ENCODE measurements at regions not wholly inside any gene's neighbourhood (a gene's known extent, or its start where the extent isn't known, plus 50 kb on each side); places are given as distances from the start of the nearest gene placed in this dataset.

- DNase-seq = peak; percentile 23 to 47
Measured at GRCh38 chr5:110159202-110159601, 469.5 kb downstream of the MAN2A1 start.

- DNase-seq = no peak
Measured at GRCh38 chr5:110161162-110161561, 471.4 kb downstream of the MAN2A1 start.

GRCh38 chr5:110165366-110165765, 475.6 kb downstream of the MAN2A1 start:
- DNase-seq = no peak

GRCh38 chr5:110167384-110167783, 477.7 kb downstream of the MAN2A1 start:
- DNase-seq = no peak

GRCh38 chr5:110169461-110169860, 479.7 kb downstream of the MAN2A1 start:
- DNase-seq = no peak

- DNase-seq = no peak
Measured at GRCh38 chr5:110177729-110178128, 488.0 kb downstream of the MAN2A1 start.

GRCh38 chr5:110179321-110179720, 489.6 kb downstream of the MAN2A1 start:
- DNase-seq = no peak

GRCh38 chr5:110194191-110194590, 504.5 kb downstream of the MAN2A1 start:
- no peak for DNase-seq

- DNase-seq = no peak
Measured at GRCh38 chr5:110195288-110195687, 505.6 kb downstream of the MAN2A1 start.

GRCh38 chr5:110201791-110202190, 512.1 kb downstream of the MAN2A1 start:
- no peak for DNase-seq

GRCh38 chr5:110203661-110204060, 513.9 kb downstream of the MAN2A1 start:
- no peak for DNase-seq

GRCh38 chr5:110209401-110209800, 517.1 kb downstream of the TMEM232 start:
- DNase-seq = no peak

GRCh38 chr5:110218981-110219380, 507.5 kb downstream of the TMEM232 start:
- DNase-seq = no peak

GRCh38 chr5:110219769-110220168, 506.7 kb downstream of the TMEM232 start:
- no peak for DNase-seq

GRCh38 chr5:110221036-110221435, 505.4 kb downstream of the TMEM232 start:
- DNase-seq = no peak

GRCh38 chr5:110224050-110224449, 502.4 kb downstream of the TMEM232 start:
- DNase-seq = no peak

GRCh38 chr5:110225949-110226348, 500.5 kb downstream of the TMEM232 start:
- DNase-seq = no peak

- no peak for DNase-seq
Measured at GRCh38 chr5:110239786-110240185, 486.7 kb downstream of the TMEM232 start.

GRCh38 chr5:110242950-110243349, 483.5 kb downstream of the TMEM232 start:
- no peak for DNase-seq

GRCh38 chr5:110248921-110249320, 477.6 kb downstream of the TMEM232 start:
- DNase-seq = no peak

- DNase-seq = no peak
Measured at GRCh38 chr5:110250355-110250754, 476.1 kb downstream of the TMEM232 start.

GRCh38 chr5:110250755-110251154, 475.7 kb downstream of the TMEM232 start:
- no peak for DNase-seq

- DNase-seq = no peak
Measured at GRCh38 chr5:110251366-110251765, 475.1 kb downstream of the TMEM232 start.

GRCh38 chr5:110255194-110255593, 471.3 kb downstream of the TMEM232 start:
- DNase-seq = no peak

- no peak for DNase-seq
Measured at GRCh38 chr5:110256298-110256697, 470.2 kb downstream of the TMEM232 start.

- no peak for DNase-seq
Measured at GRCh38 chr5:110257971-110258370, 468.5 kb downstream of the TMEM232 start.
